C1 segment of cervical spinal cord (tissue), 14 donors: ENCODE measurements at regions not wholly inside any gene's neighbourhood (a gene's known extent, or its start where the extent isn't known, plus 50 kb on each side); places are given as distances from the start of the nearest gene placed in this dataset.
"Not testable (repeated sequence)": the region's sequence is repeated elsewhere in the genome, so short reads cannot be mapped to it uniquely, and the experiment has no call there.

Experiments
- DNase-seq, 14 donors: peaks; one replicate each; lab custom pipeline; 2025; lab: John Stamatoyannopoulos, UW

DNA sequence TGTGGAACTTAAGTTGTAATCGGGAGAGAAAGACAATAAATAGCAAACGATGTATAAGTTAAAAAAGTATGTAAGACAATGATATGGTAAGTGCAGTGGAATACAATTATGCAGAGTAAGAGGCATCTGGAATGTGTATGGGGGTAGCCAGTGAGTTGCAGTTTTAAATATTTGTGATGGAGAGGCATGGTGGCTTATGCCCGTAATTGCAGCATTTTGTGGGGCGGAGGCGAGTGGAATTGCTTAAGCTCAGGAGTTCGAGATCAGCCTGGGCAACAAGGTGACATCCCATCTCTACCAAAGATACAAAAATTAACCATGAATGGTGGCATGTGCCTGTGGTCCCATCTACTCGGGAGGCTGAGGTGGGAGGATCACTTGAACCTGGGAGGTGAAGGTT, 52.5 kb upstream of the WDFY3 start:
- no peak for DNase-seq

DNA sequence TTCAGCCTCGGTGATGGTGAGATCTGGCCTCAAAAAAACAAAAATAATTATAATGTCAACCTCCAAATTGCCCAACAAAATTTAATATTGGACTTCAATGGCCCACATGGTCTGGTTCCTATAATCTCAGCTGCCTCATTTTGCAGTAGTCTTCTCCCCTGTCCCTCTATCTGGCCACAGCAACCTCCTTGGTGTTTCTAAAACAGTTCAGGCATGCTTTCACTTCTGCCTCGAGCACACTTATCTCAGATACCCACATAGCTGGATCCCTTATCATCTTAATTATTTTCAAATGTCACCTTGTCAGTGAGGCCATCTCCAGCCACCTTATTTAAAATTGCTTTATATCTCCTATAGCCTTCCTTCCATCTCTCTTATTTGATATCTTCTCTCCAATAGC, 52.9 kb upstream of the WDFY3 start:
- no peak for DNase-seq

DNA sequence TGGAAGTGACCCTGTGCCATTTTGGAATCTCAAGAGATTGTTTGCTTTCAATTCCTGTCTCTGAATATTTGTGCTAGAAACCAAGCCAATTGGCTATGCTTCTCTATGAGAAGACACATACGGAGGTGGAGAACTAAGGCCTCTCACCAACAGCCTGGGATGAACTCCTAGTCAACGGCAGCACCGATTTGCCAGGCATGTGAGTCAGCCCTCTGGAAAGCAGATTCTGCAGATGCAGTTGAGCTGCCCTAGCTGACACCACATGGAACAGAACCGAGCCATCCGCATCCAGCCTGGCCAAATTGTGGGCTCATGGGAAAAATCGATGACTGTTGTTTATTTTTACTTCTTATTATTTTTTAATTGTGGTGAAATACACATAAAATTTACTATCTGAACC, 58.2 kb upstream of the WDFY3 start:
- no peak for DNase-seq

DNA sequence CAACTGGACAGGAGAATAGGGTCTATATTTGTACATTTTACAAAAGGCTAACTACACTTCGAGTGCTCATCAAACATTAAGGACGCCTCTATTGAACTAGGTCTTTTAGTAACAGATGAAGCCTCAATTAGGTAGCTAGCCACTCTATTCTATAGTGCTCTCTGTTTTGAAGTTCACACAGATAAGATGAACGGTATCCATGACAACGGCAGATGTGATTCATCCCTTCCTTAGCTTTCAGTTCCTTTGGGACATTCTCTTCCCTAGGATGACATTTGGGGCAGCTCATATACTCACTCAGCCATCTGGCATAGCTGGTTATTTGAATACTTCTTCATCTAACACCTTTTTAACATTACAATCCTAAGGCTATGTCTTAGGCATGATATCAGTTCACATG, 62.4 kb upstream of the WDFY3 start:
- DNase-seq = no peak

DNA sequence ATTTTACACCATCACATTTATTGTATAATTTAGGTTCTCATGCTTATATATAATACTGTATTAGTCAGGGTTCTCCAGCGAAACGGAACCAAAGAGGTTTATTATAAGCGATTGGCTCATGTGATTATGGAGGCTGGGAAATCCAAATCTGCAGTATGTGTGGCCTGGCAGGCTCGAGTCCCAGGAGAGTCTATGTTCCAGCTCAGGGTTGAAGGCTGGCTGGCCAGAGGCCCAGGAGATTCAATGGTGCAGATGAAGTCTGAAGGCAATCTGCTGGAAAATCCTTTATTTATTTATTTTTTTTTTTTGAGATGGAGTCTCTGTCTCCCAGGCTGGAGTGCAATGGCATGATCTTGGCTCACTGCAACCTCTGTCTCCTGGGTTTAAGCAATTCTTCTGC, 63.0 kb upstream of the WDFY3 start:
- no peak for DNase-seq

DNA sequence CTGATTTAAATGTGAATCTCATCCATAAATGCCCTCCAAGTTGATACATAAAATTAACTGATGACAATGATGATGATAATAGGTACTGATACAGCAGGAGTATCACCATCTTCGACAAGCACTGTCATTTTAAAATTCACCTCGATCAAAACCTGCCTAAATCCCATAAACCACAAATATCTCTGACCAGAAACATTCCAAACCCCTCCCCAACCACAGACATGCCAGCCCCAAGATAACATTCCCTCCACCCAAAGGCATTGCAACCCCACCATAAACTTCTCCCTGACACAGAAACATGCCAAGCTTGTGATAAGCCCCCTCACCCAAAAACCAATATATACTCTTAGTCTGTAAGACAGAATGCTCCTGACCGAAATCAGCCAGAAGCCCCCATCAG, 63.7 kb upstream of the WDFY3 start:
- DNase-seq = no peak

DNA sequence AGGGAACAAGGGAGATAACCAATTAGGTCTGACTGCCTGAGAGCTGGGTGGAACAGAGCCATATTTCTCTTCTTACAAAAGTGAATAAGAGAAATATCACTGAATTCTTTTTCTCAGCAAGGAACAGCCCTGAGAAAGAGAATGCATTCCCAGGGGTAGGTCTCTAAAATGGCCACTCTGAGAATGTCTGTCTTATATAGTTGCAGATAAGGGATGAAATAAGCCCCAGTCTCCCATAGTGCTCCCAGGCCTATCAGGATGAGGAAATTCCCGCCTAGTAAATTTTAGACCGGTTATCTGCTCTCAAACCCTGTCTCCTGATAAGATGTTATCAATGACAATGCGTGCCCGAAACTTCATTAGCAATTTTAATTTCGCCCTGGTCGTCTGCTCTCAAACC, 67.3 kb upstream of the WDFY3 start:
- DNase-seq = not testable (repeated sequence)

DNA sequence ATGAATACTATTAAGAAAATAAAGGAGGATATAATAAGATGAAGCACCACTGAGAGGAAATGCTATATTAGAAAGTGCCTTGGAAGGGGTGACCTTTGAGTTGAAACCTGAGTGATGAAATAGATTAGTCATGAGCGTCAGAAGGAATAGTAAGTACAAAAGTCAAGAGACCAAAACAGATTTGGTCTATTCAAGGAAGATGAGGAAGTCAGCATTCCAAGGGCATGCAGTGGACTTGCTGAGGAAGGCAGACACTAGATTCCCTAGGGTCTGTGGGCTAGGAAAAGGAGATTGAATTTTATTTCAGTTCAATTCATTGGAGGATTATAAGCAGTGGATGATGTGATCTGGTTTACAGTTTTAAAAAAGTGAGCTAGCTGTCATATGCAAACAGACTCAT, 73.0 kb upstream of the WDFY3 start:
- no peak for DNase-seq

DNA sequence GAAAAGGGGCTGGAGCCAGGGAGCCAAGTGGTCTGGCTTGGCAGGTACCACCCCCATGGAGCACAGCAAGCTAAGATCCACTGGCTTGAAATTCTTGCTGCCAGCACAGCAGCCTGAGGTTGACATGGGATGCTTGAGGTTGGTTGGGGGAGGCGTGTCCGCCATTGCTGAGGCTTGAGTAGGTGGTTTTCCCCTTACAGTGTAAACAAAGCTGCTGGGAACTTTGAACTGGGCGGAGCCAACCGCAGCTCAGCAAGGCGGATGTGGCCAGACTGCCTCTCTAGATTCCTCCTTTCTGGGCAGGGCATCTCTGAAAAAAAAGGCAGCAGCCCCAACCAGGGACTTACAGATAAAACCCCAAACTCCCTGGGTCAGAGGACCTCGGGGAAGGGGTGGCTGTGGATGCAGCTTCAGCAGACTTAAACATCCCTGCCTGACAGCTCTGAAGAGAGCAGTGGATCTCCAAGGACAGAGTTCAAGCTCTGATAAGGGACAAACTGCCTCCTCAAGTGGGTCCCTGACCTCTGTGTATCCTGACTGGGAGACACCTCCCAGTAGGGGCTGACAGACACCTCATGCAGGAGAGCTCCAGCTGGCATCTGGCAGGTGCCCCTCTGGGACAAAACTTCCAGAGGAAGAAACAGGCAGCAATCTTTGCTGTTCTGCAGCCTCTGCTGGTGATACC, 77.5 kb upstream of the WDFY3 start:
- not testable (repeated sequence) for DNase-seq

DNA sequence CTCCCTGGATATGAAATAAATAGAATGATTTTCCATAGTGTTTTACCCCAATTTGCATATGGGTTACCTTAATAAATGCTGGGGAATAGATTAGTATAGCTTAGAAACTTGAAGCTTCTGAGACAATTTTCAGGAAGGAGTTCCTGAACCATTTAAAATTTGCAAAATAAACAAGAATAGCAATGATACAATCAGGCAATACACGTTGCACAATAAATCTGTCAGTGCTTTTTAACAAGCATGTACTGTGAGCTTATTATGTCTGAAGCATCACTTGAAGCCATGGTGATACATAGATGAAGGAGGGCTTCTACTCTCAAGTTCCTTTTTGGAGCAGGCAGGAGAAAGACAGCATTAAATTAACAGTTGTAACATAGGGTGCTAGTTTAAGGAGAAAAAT, 84.2 kb upstream of the WDFY3 start:
- no peak for DNase-seq

DNA sequence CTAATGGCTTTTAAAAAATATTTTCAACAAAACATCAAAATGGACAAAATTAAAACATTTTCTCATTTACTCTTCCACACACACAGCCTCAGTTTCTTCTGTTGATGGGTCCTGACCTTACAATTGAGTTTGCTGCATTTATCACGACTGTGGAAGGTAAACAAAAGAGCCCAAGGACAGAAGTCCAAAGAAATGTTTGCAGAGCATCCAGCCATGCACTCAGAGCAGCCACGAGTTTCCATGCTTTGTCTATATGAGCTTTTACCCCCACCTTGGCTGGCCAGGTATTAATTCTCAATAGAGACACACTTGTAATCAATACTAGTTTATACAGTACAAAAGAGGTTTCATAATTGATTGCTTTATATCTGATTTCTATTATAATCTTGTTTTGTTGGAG, 85.0 kb upstream of the WDFY3 start:
- no peak for DNase-seq

DNA sequence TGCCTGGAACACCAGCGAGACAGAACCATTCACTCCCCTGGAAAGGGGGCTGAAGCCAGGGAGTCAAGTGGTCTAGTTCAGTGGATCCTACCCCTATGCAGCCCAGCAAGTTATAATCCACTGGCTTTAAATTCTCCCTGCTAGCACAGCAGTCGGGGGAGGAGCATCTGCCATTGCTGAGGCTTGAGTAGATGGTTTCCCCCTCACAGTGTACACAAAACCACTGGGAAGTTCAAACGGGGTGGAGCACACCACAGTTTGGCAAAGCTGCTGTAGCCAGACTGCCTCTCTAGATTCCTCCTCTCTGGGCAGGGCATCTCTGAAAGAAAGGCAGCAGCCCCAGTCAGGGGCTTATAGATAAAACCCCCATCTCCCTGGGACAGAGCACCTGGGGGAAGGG, 88.4 kb upstream of the WDFY3 start:
- not testable (repeated sequence) for DNase-seq

DNA sequence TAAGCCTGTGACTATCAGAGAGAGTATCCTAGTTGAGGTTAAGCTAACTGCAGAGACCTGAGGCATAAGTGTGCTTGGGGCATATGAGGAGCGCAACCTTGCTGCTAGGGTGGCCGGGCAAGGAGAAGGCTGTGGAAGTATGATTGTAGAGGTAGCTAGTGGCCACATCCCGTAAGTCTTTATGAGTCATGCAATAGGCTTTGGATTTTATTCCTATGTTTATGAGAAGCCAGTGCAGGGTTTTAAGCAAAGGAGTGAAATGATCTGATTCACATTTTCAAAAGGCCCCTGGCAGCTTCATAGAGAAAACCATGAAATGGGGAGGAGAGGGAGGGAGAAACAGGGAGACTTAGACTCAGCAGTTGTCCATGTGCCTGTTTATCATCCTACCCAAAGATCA, 92.1 kb upstream of the WDFY3 start:
- no peak for DNase-seq

DNA sequence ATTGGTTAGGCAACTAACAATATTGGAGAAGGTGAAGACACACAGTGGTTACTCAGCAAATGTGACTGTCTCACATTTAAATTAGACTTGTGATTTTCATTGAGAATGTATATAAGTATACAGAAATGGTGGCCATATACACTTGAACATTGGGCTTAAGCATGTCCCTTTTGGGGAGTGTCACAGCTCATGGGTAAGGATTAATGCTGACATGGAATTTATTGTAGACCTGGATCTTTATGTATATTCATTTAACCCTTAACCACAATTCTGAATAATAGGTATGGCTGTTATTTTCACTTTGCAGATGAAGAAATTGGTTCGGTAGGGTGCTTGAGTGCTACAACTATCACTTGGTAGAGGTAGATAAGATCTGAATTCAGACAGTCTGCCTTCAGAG, 95.5 kb upstream of the WDFY3 start:
- DNase-seq = no peak

DNA sequence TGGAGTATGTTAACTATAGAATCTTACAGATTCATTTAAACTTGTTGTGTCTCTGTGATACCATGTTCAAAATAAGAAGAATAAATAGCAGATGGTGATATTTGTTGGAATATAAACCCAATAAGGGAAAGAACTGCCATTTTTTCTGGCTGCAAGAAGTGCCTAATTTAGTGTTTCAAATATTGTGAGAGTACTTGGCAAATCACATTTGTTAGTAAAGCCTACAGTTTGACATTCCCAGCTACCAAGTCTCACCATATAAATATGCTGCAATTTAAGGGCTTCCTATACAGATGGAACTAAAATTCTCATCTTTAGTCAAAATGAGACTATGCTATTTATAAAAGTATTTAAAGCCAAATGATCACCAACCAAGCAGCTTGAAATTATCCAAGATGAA, 96.0 kb upstream of the WDFY3 start:
- DNase-seq = no peak

DNA sequence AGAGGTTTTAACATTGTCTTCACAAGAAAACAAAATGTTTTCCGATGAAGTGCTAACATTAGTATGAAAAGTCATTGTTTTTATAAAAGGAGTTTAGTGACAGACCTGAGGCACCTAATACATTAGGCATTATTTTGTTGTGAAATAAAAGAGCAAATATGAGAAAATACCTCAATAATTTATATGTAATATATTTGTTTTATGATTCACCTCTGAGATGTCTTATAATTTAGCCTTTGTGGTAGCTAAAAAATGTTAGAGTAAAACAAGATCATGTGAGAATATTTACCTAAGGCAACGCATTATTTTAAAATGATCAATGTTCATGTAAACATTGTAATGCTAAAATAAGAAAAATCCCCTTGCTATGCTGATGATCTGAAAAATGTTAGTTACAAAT, 100.9 kb upstream of the WDFY3 start:
- no peak for DNase-seq

DNA sequence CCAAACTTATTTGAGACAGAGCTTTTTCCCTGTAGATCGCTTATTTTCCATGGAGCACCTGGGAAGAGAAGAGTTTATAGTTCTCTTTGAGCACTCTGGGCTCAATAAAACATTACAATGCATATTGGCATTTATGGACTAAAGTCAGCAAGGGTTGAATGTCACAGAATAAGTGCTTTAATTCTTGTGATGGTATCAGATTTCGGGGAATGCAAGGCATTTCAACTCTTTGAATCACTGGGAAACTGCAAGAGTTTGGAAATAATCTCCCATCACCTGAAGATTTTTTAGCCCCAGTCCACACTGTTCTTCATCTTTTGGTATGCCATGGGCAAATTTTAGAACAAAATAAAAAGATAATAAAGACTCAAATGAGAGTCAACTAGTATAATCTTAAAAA, 111.5 kb upstream of the WDFY3 start:
- no peak for DNase-seq

DNA sequence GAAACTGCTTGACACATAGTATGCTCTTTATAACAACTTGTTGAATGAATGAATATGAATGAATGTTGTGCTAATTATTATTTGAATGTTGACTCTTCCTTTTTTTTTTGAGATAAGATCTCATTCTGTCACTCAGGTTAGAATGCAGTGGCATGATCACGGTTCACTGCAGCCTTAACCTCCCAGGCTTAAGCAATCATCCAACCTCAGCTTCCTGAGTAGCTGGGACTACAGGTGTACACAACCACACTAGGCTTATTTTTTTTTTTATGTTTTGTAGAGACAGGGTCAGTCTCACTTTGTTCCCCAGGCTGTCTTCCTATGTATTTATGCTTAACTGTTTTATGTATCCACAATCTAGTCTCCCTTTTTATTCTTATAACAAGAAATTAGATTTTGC, 114.7 kb upstream of the WDFY3 start:
- no peak for DNase-seq

DNA sequence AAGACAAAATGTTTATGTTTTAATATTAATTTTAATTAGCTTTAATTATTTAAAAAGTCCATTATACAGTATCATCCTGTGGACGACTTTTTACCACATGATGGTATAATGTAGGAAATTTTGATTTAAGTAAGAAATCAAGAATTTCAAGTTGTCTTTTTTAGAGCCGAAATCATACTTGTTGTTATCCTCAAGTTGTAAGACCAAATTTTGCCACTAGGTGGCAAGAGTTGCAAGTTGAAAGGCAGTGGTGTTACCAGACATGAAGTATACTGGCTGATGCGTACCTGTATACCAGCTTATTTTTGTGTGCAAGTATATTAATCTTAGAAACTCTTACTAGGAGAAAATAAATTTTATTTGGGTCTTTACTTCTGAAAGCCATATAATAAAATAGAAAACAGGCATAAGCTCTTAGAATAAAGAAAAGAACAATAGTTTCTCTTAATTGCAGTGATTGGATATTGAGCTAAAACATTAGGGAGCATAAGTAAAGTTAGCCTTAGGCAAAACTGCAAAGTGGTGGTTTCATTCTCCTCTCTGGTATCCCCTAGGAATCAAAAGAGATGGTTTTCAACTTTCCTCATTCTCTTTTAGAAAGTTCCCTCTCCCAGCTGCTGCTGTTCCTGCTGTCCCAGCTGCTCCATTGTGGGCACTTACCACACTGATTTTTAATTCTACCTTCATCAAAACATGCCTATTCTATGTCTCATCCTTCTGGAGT, 118.0 kb upstream of the WDFY3 start:
- DNase-seq = peak in 1 of 14 donors; percentile 13

DNA sequence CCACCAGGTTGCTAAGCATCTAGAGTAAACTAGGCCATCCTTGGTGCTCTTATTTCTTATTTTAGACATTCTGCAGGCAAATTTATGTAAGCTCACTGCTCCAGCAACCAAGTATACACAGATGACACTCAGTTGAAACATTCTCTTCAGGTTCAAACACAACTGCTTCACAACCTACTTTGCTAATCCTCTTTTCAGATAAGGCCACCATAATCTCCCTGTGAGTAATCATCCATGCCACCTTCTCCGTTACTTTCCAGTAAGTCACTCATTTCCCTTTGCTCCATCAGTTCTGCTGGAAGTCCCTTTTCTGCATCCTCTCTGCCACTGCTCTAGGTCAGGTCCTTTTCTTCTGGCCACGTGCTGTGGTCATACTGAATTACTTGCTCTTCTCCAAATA, 120.2 kb upstream of the WDFY3 start:
- DNase-seq = no peak

DNA sequence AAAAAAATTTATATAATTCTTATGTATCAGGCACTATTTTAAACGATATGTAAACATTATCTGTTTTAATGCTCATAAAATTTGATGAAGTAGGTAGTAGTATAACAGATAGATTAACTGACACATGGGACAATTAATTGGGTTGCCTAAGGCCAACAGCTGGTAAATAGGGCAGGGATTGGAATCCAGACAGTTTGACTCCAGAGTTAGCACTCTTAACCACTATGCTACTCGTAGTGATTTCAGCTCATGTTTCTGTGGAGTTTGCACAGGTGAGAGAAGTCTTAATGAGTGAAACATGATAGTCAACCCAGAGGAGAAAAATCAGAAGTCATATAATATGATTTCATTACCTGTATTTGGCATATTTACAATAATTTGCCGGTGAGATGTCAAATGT, 126.0 kb upstream of the WDFY3 start:
- DNase-seq = no peak

DNA sequence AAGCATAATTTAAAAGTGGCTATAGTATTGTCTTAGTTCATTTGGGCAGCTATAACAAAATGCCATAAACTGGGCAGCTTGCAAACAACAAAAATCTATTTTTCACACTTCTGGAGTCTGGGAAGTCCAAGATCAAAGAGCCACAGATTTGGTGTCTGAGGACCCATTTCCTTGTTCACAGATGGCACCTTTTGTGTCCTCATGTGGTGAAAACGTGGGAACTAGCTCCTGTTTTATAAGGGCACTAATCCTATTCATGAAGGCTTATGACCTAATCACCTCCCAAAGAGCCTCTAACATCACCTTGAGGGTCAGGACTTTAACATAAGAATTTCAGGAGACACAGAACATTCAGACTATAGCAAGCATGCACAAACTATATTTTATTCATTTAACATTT, 126.5 kb upstream of the WDFY3 start:
- DNase-seq = no peak

DNA sequence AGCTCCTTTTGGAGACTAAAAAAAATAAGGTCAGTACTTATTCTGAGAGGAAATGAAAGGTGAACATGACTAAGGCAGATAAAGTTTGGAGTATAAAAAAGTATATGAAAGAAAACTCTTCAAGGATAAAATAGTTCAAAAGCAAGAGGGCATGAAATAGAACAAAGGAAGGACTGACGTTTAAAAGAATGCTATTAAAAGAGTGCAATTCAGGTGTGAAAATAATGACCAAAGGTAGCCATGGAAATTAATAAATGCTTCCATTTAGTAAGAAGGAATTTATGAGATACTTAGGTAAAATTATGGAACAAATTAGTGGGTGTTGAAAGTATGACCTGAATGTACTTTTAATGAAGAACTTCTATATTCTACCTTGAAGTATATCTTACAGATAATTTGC, 128.2 kb upstream of the WDFY3 start:
- no peak for DNase-seq

DNA sequence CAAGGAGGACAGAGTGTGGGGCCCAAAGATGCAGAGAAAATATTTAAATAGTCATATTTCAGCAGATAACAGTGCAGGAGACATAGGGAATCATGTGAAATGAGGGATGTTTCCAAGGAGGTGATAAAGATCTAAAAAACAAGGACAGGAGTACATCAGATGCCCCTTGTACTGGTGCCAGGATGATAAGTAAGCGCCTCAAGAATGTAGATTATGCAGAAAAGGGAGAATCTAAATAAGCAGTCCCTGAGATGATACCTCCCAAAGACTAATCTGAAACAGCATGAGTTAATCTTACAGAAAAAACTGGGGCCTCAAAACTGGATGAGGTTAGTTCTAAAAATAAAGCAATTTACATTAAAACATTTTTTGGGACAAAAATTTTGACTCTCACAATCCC, 136.1 kb upstream of the WDFY3 start:
- DNase-seq = no peak
